ENCODE measurements at regions not wholly inside any gene's neighbourhood (a gene's known extent, or its start where the extent isn't known, plus 50 kb on each side); places are given as distances from the start of the nearest gene placed in this dataset.

- no peak for TF ChIP-seq CTCF (IDR thresholded peaks at IDR 0.05)
- TF ChIP-seq POLR2AphosphoS5 (IDR thresholded peaks at IDR 0.05) = no peak
- TF ChIP-seq EP300 (IDR thresholded peaks at IDR 0.05) = no peak
- no peak for TF ChIP-seq POLR2A (IDR thresholded peaks at IDR 0.05)
- Histone ChIP-seq H3K4me3 (no peak overlapping the region), H3K27ac (no peak overlapping the region), H3K9me3 (no peaks in the 10 kb centered on the region), H3K36me3 (no peaks in the 10 kb centered on the region), H3K27me3 (no peaks in the 10 kb centered on the region), H3K4me1 (no peaks in the 10 kb centered on the region)
- ATAC-seq = no peak
- 20% methylated on average over 1 of the region's 5 CpGs; no CpG with 5 or more reads in 1 of the 2 donors for WGBS, 2 donors (ENCODE audit: low coverage in 1 of 2)
These were observed 212.8 kb upstream of the GYPA start for GRCh38 chr4:144353292-144353691.

GRCh38 chr4:144355811-144356757 is 215.6 kb upstream of the GYPA start:
- Histone ChIP-seq H3K4me3 (no peak overlapping the region), H3K27me3 (no peaks in the 10 kb centered on the region), H3K9me3 (no peaks in the 10 kb centered on the region), H3K36me3 (no peaks in the 10 kb centered on the region), H3K4me1 (no peaks in the 10 kb centered on the region), H3K27ac (no peak overlapping the region)
- 29 to 47% methylated on average over 8 to 9 of the region's 10 CpGs for WGBS, 2 donors (ENCODE audit: low coverage in 1 of 2)
- no peak for ATAC-seq
- TF ChIP-seq EP300 (IDR thresholded peaks at IDR 0.05) = no peak
- TF ChIP-seq POLR2AphosphoS5 (IDR thresholded peaks at IDR 0.05) = no peak
- no peak for TF ChIP-seq POLR2A (IDR thresholded peaks at IDR 0.05)
- no peak for TF ChIP-seq CTCF (IDR thresholded peaks at IDR 0.05)

DNA sequence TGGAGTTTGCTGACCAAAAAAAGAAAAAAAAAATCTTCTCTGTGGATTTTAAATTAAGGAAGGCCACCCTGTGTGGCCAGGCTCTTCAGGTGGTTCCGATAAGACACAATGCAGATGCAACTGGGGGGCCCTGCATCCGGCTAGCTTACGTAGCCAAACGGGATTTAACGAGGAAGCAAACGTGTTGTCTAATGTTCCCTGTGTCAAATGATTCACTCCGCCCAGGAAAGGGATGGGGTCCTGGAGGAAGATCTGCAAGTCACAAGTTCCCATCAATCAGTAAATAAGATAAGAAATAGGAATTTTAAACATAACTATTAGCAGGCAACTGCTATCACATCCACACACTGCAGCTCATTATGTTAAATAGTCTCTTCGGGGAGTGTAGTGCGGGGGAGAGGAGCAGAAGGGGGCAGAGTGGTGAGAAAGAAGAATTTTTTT is 216.4 kb upstream of the GYPA start:
- no peak for ATAC-seq
- H3K4me1 ChIP-seq = no peaks in the 10 kb centered on the region
- WGBS, 2 donors (ENCODE audit: low coverage in 1 of 2) = 44 to 51% methylated on average over 9 of the region's 9 CpGs
- no peak overlapping the region for H3K27ac ChIP-seq
- H3K9me3 ChIP-seq = no peaks in the 10 kb centered on the region
- H3K4me3 ChIP-seq = no peak overlapping the region
- TF ChIP-seq POLR2AphosphoS5 (IDR thresholded peaks at IDR 0.05) = no peak
- TF ChIP-seq EP300 (IDR thresholded peaks at IDR 0.05) = no peak
- TF ChIP-seq POLR2A (IDR thresholded peaks at IDR 0.05) = no peak
- TF ChIP-seq CTCF (IDR thresholded peaks at IDR 0.05) = no peak
- no peaks in the 10 kb centered on the region for H3K36me3 ChIP-seq
- H3K27me3 ChIP-seq = no peaks in the 10 kb centered on the region

GRCh38 chr4:144357975-144358374 is 217.5 kb upstream of the GYPA start:
- H3K4me1 ChIP-seq = no peaks in the 10 kb centered on the region
- no peaks in the 10 kb centered on the region for H3K36me3 ChIP-seq
- no peaks in the 10 kb centered on the region for H3K9me3 ChIP-seq
- TF ChIP-seq CTCF (IDR thresholded peaks at IDR 0.05) (no peak), POLR2AphosphoS5 (IDR thresholded peaks at IDR 0.05) (no peak)
- WGBS, 2 donors (ENCODE audit: low coverage in 1 of 2) = 58 to 84% methylated on average over 2 to 3 of the region's 3 CpGs
- no peak overlapping the region for H3K27ac ChIP-seq
- no peak overlapping the region for H3K4me3 ChIP-seq
- no peaks in the 10 kb centered on the region for H3K27me3 ChIP-seq
- no peak for ATAC-seq
